Subcutaneous abdominal adipose tissue (tissue), 5 donors: ENCODE measurements at regions not wholly inside any gene's neighbourhood (a gene's known extent, or its start where the extent isn't known, plus 50 kb on each side); places are given as distances from the start of the nearest gene placed in this dataset.

ENCODE experiments used
- H3K27ac ChIP-seq: one replicate; pipeline ENCODE4 v1.7.0; 2013; ENCODE audit warnings: low read depth, mild to moderate bottlenecking, inconsistent platforms, low read length, moderate library complexity
- H3K27me3 ChIP-seq, 5 donors: one replicate each; pipeline ENCODE4 v1.7.0; 2013; ENCODE audit warnings: low read length in 5 of 5, inconsistent platforms in 1 of 5; ENCODE audit not compliant: control insufficient read depth in 5 of 5, insufficient read depth in 4 of 5
- H3K36me3 ChIP-seq, 5 donors: one replicate each; pipeline ENCODE4 v1.7.0; 2013; ENCODE audit warnings: low read length in 5 of 5; ENCODE audit not compliant: control insufficient read depth in 5 of 5, insufficient read depth in 5 of 5
- H3K4me1 ChIP-seq, 5 donors: one replicate each; pipeline ENCODE4 v1.7.0; 2013; ENCODE audit warnings: low read length in 5 of 5, mild to moderate bottlenecking in 3 of 5, moderate library complexity in 1 of 5; ENCODE audit not compliant: control insufficient read depth in 5 of 5, insufficient read depth in 5 of 5
- H3K4me3 ChIP-seq, 5 donors: one replicate each; pipeline ENCODE4 v1.7.0; 2013; ENCODE audit warnings: low read length in 5 of 5, low read depth in 1 of 5
- H3K9ac ChIP-seq, 5 donors: one replicate each; pipeline ENCODE4 v1.7.0; 2013; ENCODE audit warnings: low read length in 5 of 5, mild to moderate bottlenecking in 4 of 5, moderate library complexity in 3 of 5
- H3K9me3 ChIP-seq, 5 donors: one replicate each; pipeline ENCODE4 v1.7.0; 2013; ENCODE audit warnings: low read length in 5 of 5; ENCODE audit not compliant: control insufficient read depth in 5 of 5
- donor health status: healthy.
- donor health status: healthy.
- donor health status: healthy.
- donor health status: healthy.
- donor health status: healthy.

- no peaks in the 10 kb centered on the region for H3K36me3 ChIP-seq
- peaks cover 14 to 37% (median 23%) of the 10 kb centered on the region in 5 donors for H3K27me3 ChIP-seq
- H3K4me3 ChIP-seq = no peak overlapping the region
- H3K9me3 ChIP-seq = no peaks in the 10 kb centered on the region
- no peak overlapping the region for H3K27ac ChIP-seq
- peaks cover 3 to 54% (median 24%) of the 10 kb centered on the region in 5 donors for H3K4me1 ChIP-seq
- H3K9ac ChIP-seq = no peak overlapping the region
These were observed 61.1 kb upstream of the DLK1 start for GRCh38 chr14:100665511-100666032.

DNA sequence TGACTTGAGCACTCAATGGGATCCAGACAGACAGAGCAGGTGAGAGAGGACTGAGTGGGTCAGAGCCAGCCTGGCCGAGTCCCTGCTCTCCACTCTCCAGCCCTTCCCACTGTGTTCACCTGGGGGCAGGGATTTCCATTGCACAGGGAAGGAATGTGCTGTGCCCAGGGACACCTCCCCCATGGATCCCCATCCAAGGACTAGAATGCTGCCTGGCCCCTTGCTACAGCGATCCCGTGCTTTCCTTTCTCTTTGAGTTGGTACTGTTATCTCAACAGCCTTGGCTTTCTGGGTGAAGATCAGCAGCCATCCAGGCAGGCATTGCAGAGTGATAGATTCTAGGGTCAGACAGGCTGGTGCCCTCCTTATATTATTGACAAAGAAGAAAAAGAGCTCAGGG lies 60.3 kb upstream of the DLK1 start:
- Histone ChIP-seq H3K9me3 (no peaks in the 10 kb centered on the region), H3K4me3 (no peak overlapping the region), H3K4me1 (peaks cover 3 to 58% (median 24%) of the 10 kb centered on the region in 5 donors), H3K27ac (no peak overlapping the region), H3K27me3 (peaks cover 14 to 36% (median 23%) of the 10 kb centered on the region in 5 donors), H3K36me3 (no peaks in the 10 kb centered on the region), H3K9ac (no peak overlapping the region)

GRCh38 chr14:100666851-100667250 lies 59.8 kb upstream of the DLK1 start:
- H3K9me3 ChIP-seq = no peaks in the 10 kb centered on the region
- no peak overlapping the region for H3K9ac ChIP-seq
- no peaks in the 10 kb centered on the region for H3K36me3 ChIP-seq
- H3K4me3 ChIP-seq = no peak overlapping the region
- H3K27me3 ChIP-seq = peaks cover 14 to 37% (median 23%) of the 10 kb centered on the region in 5 donors
- peaks cover 3 to 58% (median 24%) of the 10 kb centered on the region in 5 donors for H3K4me1 ChIP-seq
- no peak overlapping the region for H3K27ac ChIP-seq

DNA sequence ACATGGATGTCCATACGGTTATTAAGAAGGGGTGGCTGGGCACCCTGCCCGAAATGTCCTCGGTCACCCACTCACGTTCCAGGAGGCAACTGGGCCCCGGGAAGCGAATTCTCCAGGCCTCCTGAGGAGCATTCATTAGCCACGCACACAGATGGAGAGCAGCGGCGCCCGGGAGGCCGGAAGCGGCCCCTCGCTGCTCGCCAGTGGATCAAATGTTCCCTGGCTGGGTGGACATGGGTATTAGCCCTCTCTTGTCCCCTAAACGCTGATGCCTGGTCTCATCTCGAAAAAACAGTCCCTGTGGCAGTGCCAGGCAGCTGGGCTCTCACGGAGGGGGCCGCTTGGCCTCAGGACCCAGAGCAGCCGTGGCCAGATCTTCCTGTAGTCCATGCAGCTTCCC lies 59.0 kb upstream of the DLK1 start:
- Histone ChIP-seq H3K27me3 (peaks cover 14 to 42% (median 26%) of the 10 kb centered on the region in 5 donors), H3K36me3 (no peaks in the 10 kb centered on the region), H3K27ac (no peak overlapping the region), H3K9me3 (no peaks in the 10 kb centered on the region), H3K9ac (no peak overlapping the region), H3K4me1 (peaks cover 3 to 57% (median 24%) of the 10 kb centered on the region in 5 donors), H3K4me3 (no peak overlapping the region)

- no peak overlapping the region for H3K9ac ChIP-seq
- H3K4me1 ChIP-seq = peaks cover 3 to 50% (median 24%) of the 10 kb centered on the region in 5 donors
- no peak overlapping the region for H3K27ac ChIP-seq
- peaks cover 14 to 47% (median 30%) of the 10 kb centered on the region in 5 donors for H3K27me3 ChIP-seq
- no peaks in the 10 kb centered on the region for H3K9me3 ChIP-seq
- no peak overlapping the region for H3K4me3 ChIP-seq
- H3K36me3 ChIP-seq = no peaks in the 10 kb centered on the region
These were observed 58.3 kb upstream of the DLK1 start for GRCh38 chr14:100668352-100668751.

- Histone ChIP-seq H3K27ac (no peak overlapping the region), H3K4me1 (peaks cover 3 to 45% (median 24%) of the 10 kb centered on the region in 5 donors), H3K27me3 (peaks cover 16 to 49% (median 36%) of the 10 kb centered on the region in 5 donors), H3K9me3 (no peaks in the 10 kb centered on the region), H3K36me3 (no peaks in the 10 kb centered on the region), H3K9ac (no peak overlapping the region), H3K4me3 (no peak overlapping the region)
These were observed 57.7 kb upstream of the DLK1 start for GRCh38 chr14:100669011-100669412.

DNA sequence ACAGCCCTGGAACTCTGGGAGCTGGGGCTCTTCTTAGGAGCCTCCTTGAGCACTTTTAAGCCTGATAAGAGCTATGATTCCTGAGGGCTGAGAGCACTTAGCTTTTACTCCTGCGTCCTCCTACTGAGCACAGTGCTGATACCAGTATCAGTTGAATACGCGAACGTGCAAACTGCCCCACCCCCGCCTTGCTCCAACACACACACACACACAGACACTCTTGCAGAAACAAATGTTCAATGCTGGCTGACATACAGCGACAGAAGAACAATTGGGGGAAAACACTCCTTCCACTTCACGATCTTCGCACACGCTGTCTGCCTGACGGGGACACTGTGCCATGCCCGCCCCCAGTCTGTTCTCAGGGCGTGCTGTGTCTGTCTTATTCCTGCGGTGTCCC lies 57.2 kb upstream of the DLK1 start:
- Histone ChIP-seq H3K4me3 (no peak overlapping the region), H3K27me3 (peaks cover 19 to 49% (median 33%) of the 10 kb centered on the region in 5 donors), H3K4me1 (peaks cover 3 to 42% (median 24%) of the 10 kb centered on the region in 5 donors), H3K36me3 (no peaks in the 10 kb centered on the region), H3K9ac (no peak overlapping the region), H3K9me3 (no peaks in the 10 kb centered on the region), H3K27ac (no peak overlapping the region)

GRCh38 chr14:100670017-100670752 lies 56.5 kb upstream of the DLK1 start:
- Histone ChIP-seq H3K4me1 (peaks cover 0 to 37% (median 20%) of the 10 kb centered on the region in 5 donors), H3K9ac (no peak overlapping the region), H3K36me3 (no peaks in the 10 kb centered on the region), H3K27ac (no peak overlapping the region), H3K27me3 (peaks cover 21 to 45% (median 30%) of the 10 kb centered on the region in 5 donors), H3K9me3 (no peaks in the 10 kb centered on the region), H3K4me3 (peak overlapping the region in 2 of 5 donors; percentile 10 to 26)

GRCh38 chr14:100670753-100671049 lies 56.0 kb upstream of the DLK1 start:
- Histone ChIP-seq H3K9ac (no peak overlapping the region), H3K4me1 (peaks cover 0 to 31% (median 16%) of the 10 kb centered on the region in 5 donors), H3K27ac (no peak overlapping the region), H3K9me3 (no peaks in the 10 kb centered on the region), H3K4me3 (peak overlapping the region in 2 of 5 donors; percentile 10 to 26), H3K36me3 (no peaks in the 10 kb centered on the region), H3K27me3 (peaks cover 21 to 43% (median 28%) of the 10 kb centered on the region in 5 donors)

- Histone ChIP-seq H3K4me1 (peaks cover 3 to 36% (median 22%) of the 10 kb centered on the region in 5 donors), H3K4me3 (no peak overlapping the region), H3K27me3 (peaks cover 17 to 40% (median 22%) of the 10 kb centered on the region in 5 donors), H3K36me3 (no peaks in the 10 kb centered on the region), H3K9me3 (no peaks in the 10 kb centered on the region), H3K9ac (no peak overlapping the region), H3K27ac (no peak overlapping the region)
These were observed 55.2 kb upstream of the DLK1 start for GRCh38 chr14:100671386-100671901.
